ENCODE measurements at regions not wholly inside any gene's neighbourhood (a gene's known extent, or its start where the extent isn't known, plus 50 kb on each side); places are given as distances from the start of the nearest gene placed in this dataset.

GRCh38 chr5:110053824-110054223 lies 364.1 kb downstream of the MAN2A1 start:
- Histone ChIP-seq H2AFZ (replicated peaks) (peak overlapping the region; percentile 15), H3F3A (ENCODE audit: low read depth) (no peaks in the 10 kb centered on the region), H3K27ac (no peak overlapping the region), H3K4me2 (no peak overlapping the region), H3K4me3 (no peak overlapping the region), H3K27me3 (no peaks in the 10 kb centered on the region), H3K9me3 (ENCODE audit: low read depth) (no peaks in the 10 kb centered on the region), H3K36me3 (no peaks in the 10 kb centered on the region), H3K4me1 (peaks cover 11% of the 10 kb centered on the region), H3K79me2 (ENCODE audit: low read depth) (no peaks in the 10 kb centered on the region), H3K9ac (no peak overlapping the region), H4K20me1 (ENCODE audit: low read depth) (no peaks in the 10 kb centered on the region)
- no peak overlapping the region for H3K4me3 Mint-ChIP-seq
- no peaks in the 10 kb centered on the region for H3K27me3 Mint-ChIP-seq (ENCODE audit: insufficient read depth, low read depth)
- H3K9me3 Mint-ChIP-seq = no peaks in the 10 kb centered on the region
- H3K27ac Mint-ChIP-seq = no peak overlapping the region
- no peak for DNase-seq (ENCODE audit: low spot score)
- no peaks in the 10 kb centered on the region for H3K36me3 Mint-ChIP-seq
- H3K4me1 Mint-ChIP-seq = peaks cover 24% of the 10 kb centered on the region
- no peak for TF ChIP-seq CTCF (IDR thresholded peaks at IDR 0.05)
- TF ChIP-seq EZH2phosphoT487 (IDR thresholded peaks at IDR 0.05) = no peak
- TF ChIP-seq EZH2 (IDR thresholded peaks at IDR 0.05) = no peak

GRCh38 chr5:110054240-110054639 lies 364.5 kb downstream of the MAN2A1 start:
- Histone ChIP-seq H3K9ac (no peak overlapping the region), H2AFZ (replicated peaks) (peak overlapping the region; percentile 34), H3K4me2 (no peak overlapping the region), H3K27me3 (no peaks in the 10 kb centered on the region), H4K20me1 (ENCODE audit: low read depth) (no peaks in the 10 kb centered on the region), H3K36me3 (no peaks in the 10 kb centered on the region), H3K27ac (no peak overlapping the region), H3K79me2 (ENCODE audit: low read depth) (no peaks in the 10 kb centered on the region), H3K4me1 (peaks cover 9% of the 10 kb centered on the region), H3F3A (ENCODE audit: low read depth) (no peaks in the 10 kb centered on the region), H3K4me3 (no peak overlapping the region), H3K9me3 (ENCODE audit: low read depth) (no peaks in the 10 kb centered on the region)
- Mint-ChIP-seq H3K9me3 (no peaks in the 10 kb centered on the region), H3K36me3 (no peaks in the 10 kb centered on the region), H3K27ac (no peak overlapping the region), H3K4me3 (no peak overlapping the region), H3K27me3 (ENCODE audit: insufficient read depth, low read depth) (no peaks in the 10 kb centered on the region), H3K4me1 (peaks cover 23% of the 10 kb centered on the region)
- peak; percentile 20 for DNase-seq (ENCODE audit: low spot score)
- TF ChIP-seq CTCF (IDR thresholded peaks at IDR 0.05) = peak; percentile 7
- TF ChIP-seq EZH2 (IDR thresholded peaks at IDR 0.05) = no peak

DNA sequence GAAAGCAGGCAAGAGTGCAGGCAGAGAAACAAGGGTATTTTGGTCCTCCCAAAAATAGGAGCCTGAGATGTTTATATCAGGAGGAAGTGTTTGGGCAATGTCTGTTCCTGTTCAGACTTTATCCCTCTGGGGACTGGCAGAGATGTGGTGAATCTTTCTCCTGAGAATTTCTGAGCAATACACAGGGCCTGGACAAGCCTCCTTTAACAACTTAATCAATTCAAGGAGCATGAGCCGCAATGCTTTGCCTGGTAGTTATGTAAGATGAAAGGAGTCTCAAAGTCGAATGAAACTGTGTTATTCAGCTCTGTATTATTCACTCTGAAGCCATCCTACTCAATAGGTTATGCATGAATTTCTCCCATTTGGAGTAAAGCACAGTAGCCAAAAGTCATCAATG lies 365.6 kb downstream of the MAN2A1 start:
- Histone ChIP-seq H3K9me3 (ENCODE audit: low read depth) (no peaks in the 10 kb centered on the region), H3K4me3 (no peak overlapping the region), H3K79me2 (ENCODE audit: low read depth) (no peaks in the 10 kb centered on the region), H2AFZ (replicated peaks) (peak overlapping the region; percentile 75), H4K20me1 (ENCODE audit: low read depth) (no peaks in the 10 kb centered on the region), H3K27ac (no peak overlapping the region), H3F3A (ENCODE audit: low read depth) (no peaks in the 10 kb centered on the region), H3K27me3 (no peaks in the 10 kb centered on the region), H3K4me2 (no peak overlapping the region), H3K4me1 (peaks cover 9% of the 10 kb centered on the region), H3K9ac (no peak overlapping the region), H3K36me3 (no peaks in the 10 kb centered on the region)
- Mint-ChIP-seq H3K27ac (peak overlapping the region; percentile 24), H3K4me1 (peaks cover 23% of the 10 kb centered on the region), H3K36me3 (no peaks in the 10 kb centered on the region), H3K4me3 (no peak overlapping the region), H3K27me3 (ENCODE audit: insufficient read depth, low read depth) (no peaks in the 10 kb centered on the region), H3K9me3 (no peaks in the 10 kb centered on the region)
- TF ChIP-seq EZH2 (IDR thresholded peaks at IDR 0.05) (no peak), EZH2phosphoT487 (IDR thresholded peaks at IDR 0.05) (no peak), CTCF (IDR thresholded peaks at IDR 0.05) (no peak)
- DNase-seq (ENCODE audit: low spot score) = no peak

Data from neural progenitor cell (in vitro differentiated cells).